Astrocyte (in vitro differentiated cells and primary cell): ENCODE measurements at regions not wholly inside any gene's neighbourhood (a gene's known extent, or its start where the extent isn't known, plus 50 kb on each side); places are given as distances from the start of the nearest gene placed in this dataset.

ENCODE experiments used
- EZH2 ChIP-seq: IDR thresholded peaks from 2 replicates; pipeline ENCODE4 v1.6.1; 2012; ENCODE audit warnings: mild to moderate bottlenecking, low read length, inconsistent platforms; ENCODE audit not compliant: insufficient read depth
- TF ChIP-seq, protein P1 (sequence below): IDR thresholded peaks from 2 replicates; pipeline ENCODE4 v1.5.1; 2011; ENCODE audit warnings: low read depth, mild to moderate bottlenecking, inconsistent platforms, low read length, moderate library complexity; ENCODE audit not compliant: insufficient read depth

DNA sequence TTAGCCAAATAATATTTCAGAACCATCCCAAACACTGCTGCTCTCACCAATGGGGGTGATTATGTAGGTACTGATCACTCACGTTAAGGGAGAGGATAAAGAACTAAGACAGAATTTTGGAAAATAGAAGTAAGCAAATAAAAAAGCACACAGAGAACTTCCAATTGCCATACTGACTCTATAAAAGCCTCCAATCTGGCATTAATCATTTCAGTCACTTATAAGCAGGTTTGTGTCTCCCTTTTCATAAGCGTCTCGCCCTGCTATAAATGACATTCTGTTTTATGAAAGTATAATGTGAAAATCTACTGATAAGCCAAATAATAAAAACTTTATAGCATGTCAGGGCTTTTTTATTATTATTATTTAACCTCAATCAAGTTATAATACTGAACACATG is 435.2 kb downstream of the ETNK1 start:
- TF ChIP-seq, protein P1, sequence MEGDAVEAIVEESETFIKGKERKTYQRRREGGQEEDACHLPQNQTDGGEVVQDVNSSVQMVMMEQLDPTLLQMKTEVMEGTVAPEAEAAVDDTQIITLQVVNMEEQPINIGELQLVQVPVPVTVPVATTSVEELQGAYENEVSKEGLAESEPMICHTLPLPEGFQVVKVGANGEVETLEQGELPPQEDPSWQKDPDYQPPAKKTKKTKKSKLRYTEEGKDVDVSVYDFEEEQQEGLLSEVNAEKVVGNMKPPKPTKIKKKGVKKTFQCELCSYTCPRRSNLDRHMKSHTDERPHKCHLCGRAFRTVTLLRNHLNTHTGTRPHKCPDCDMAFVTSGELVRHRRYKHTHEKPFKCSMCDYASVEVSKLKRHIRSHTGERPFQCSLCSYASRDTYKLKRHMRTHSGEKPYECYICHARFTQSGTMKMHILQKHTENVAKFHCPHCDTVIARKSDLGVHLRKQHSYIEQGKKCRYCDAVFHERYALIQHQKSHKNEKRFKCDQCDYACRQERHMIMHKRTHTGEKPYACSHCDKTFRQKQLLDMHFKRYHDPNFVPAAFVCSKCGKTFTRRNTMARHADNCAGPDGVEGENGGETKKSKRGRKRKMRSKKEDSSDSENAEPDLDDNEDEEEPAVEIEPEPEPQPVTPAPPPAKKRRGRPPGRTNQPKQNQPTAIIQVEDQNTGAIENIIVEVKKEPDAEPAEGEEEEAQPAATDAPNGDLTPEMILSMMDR, result no peak
- no peak for TF ChIP-seq EZH2
